D341Med (cell line): ENCODE measurements at regions not wholly inside any gene's neighbourhood (a gene's known extent, or its start where the extent isn't known, plus 50 kb on each side); places are given as distances from the start of the nearest gene placed in this dataset.
"Not testable (repeated sequence)": the region's sequence is repeated elsewhere in the genome, so short reads cannot be mapped to it uniquely, and the experiment has no call there.

ENCODE experiments used
- DNase-seq: peaks from one replicate; pipeline ENCODE4 v3.0.0; 2012; ENCODE audit warnings: low spot score

GRCh38 chr2:2739231-2739795 is 408.2 kb upstream of the MYT1L start:
- DNase-seq: no peak

- no peak for DNase-seq
Observed at GRCh38 chr2:2738684-2739083, 407.6 kb upstream of the MYT1L start.

GRCh38 chr2:2738276-2738675 is 407.2 kb upstream of the MYT1L start:
- DNase-seq: no peak

- no peak for DNase-seq
Observed at GRCh38 chr2:2735041-2735440, 404.0 kb upstream of the MYT1L start.

DNA sequence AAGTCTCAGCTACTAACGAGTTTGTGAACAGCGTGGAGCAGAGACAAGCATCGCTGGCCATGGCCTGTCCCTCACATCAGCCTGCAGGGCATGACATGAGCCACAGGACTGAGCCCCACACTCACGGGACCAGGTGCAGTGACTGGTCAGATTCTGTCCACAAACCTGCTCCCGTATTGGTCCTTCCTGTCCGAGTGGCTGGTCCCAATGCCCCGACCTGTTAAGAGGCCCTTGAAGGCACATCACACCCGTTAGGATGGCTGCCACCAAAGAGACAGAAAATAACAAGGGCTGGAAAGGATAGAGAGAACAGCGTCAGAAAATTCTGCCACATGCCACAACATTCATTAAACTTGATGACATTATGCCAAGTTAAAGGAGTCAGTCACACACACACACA is 403.2 kb upstream of the MYT1L start:
- DNase-seq: no peak

GRCh38 chr2:2733818-2734217 is 402.7 kb upstream of the MYT1L start:
- no peak for DNase-seq

DNA sequence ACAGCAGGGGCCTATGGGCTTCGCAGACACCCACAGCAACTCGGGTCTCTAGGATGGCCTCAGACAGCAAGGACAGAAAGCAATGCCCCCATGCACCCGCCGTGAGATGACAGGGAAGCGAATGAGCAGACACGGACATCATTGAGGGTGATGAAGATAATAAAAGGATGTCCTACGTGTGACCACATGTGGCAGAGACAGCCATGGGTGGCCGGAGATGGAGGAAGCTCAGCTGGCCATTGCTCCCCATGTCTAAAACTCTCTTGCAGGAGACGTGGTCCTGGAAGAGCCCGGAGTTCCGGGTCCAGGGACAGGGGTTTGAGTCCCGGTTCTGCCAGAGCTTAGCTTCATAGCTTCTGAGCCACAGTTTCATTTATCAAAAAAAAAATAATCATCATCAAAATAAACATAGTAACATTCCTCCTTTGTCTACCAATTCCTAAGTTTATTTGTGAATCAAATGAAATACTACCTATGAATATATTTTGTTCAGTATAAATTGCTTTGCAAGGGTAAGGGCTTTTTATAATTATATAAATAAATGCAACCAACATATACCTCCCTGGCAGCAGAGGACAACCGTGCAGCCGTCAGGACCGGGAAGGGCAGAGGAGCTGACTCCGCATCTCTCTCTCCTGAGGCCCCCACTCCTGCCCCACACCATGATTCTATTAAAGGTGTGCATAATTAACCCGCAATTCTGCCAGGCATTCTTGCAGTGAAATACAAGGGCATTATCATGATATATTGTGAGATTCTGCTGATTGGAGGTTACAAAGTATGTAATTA is 401.4 kb upstream of the MYT1L start:
- DNase-seq: no peak

GRCh38 chr2:2731816-2732284 is 400.8 kb upstream of the MYT1L start:
- DNase-seq: no peak

DNA sequence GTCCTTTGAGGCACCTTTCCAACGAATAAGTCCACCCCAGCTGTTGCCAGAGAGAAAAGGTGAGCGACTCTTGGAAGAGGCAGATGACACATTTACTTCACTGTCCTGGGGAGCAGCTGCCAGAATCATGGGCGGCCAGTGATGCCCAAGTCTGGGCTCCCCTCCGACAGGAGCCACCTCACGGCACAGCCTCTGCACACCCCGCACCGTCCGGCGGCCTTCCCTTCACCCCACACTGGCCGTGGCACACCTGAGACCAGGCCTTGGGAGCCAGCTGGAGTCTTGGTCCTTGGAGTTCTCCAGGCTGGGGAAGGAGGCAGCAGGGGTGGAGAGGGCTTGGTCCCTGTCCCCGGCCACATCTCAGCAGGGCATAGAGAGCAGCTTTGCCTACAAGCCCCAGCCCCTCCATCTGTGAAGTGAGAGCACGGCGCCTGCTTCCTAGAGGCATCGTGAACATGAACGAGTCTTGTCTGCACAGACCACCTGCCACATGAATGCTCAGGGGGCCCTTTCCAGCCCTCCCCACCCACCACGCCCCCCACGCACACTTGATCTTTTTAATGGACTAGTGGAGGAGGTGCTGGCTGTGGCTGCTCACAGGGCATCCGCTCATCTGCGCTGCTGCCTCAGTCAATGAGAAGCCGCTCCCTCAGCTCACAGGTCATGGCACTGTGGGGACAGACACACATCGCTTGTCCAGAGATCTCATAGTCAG is 400.2 kb upstream of the MYT1L start:
- no peak for DNase-seq

DNA sequence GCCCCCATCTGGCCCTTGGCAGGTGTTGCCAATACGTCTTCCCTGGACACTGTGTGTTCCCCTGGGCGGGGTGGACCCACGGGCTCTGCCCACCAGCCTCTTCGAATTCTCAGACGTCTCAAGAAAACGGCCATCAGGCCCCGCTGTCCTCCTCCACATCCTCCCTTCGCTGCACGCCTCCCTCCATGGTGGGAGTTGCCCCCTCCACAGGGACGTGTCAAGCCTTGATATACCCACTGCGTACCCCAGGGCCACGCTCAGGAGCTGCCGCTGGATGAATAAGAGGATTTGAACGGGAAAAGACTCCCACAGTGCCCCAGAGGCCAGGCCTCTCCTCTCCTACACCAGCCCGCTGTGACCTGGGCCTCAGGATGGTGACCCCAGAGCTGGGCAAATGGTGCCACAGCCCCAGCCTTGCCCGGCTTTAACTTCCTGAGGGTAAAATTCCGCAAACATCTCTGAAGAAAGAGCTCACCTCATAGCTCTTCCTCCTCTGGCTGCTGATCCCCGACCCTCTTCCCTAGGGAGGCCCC is 399.3 kb upstream of the MYT1L start:
- DNase-seq: no peak

- no peak for DNase-seq
Observed at GRCh38 chr2:2729246-2729645, 398.2 kb upstream of the MYT1L start.

GRCh38 chr2:2728635-2729034 is 397.6 kb upstream of the MYT1L start:
- no peak for DNase-seq

DNA sequence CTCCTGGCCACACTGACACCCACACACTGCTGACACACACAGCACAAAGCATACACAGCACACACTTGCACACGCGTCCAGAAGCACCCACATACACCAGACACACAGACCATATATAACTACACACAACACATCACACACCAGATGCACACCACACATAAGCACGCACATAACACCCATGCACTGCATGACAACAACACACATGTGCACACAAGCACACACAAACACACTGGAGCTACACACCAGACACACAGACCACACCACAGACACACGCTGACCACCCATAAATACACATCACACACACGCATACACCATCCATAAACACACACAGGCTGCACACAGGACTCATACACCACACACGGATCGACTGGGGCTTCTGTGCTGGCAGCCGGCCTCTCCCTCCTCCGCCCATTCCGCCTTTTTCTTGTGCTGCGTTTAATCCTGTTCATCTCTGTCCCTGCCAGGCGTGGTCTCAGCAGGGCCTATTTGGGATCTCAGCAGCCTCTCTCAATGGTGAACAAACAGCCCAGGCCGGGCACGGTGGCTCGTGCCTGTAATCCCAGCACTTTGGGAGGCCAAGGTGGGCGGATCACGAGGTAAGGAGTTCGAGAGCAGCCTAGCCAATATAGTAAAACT is 396.9 kb upstream of the MYT1L start:
- DNase-seq: no peak

GRCh38 chr2:2726163-2726562 is 395.1 kb upstream of the MYT1L start:
- DNase-seq: no peak

GRCh38 chr2:2723064-2723463 is 392.0 kb upstream of the MYT1L start:
- no peak for DNase-seq

GRCh38 chr2:2721296-2721835 is 390.3 kb upstream of the MYT1L start:
- no peak for DNase-seq

DNA sequence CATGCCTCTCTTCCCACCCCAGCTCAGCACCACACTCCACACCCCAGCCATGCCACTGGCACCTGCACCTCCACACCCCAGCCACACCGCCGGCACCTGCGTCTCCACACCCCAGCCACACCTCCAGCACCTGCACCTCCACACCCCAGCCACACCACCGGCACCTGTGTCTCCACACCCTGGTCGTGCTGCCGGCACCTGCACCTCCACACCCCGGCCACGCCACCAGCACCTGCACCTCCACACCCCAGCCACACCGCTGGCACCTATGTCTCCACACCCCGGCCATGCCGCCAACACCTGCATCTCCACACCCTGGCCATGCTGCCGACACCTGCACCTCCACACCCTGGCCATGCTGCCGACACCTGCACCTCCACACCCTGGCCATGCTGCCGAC is 389.7 kb upstream of the MYT1L start:
- not testable (repeated sequence) for DNase-seq

DNA sequence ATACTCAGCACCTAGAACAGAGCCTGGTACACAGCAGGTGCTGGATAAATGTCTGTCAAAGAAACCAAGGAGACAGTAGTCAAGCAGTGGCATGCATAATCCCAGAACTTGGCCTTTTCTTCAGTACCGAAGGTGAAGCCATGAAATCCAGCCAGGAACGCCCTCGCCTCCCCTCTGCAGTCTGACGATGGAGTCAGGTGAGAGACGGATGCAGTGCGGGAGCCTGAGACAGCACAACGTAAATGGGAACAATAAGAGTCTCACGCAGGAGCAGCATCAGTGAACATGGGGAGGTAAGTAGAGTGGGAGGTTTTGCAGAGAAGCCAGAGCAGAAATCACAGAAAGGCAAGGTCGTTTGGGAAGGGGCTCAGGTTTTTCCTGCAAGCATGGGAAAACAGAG is 389.3 kb upstream of the MYT1L start:
- DNase-seq: no peak

- no peak for DNase-seq
Observed at GRCh38 chr2:2719781-2720180, 388.7 kb upstream of the MYT1L start.

DNA sequence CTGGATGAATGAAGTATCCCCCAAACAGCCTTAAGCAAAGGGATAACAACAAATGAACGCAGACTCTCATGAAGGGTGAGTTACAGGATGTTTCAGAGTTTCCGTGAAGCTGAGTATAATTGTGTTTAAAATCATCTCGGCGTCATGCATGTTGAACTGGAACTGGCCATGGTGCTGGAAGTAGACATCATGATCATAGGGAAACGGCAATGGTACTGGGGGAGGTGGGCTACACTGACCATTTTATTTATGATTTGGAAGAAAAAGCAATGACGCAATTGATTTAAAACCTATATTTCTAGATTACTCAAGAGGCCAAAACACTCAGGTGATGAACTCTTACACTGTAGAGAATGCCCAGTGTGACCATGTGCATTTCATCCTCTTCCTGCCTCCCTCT is 387.9 kb upstream of the MYT1L start:
- no peak for DNase-seq

DNA sequence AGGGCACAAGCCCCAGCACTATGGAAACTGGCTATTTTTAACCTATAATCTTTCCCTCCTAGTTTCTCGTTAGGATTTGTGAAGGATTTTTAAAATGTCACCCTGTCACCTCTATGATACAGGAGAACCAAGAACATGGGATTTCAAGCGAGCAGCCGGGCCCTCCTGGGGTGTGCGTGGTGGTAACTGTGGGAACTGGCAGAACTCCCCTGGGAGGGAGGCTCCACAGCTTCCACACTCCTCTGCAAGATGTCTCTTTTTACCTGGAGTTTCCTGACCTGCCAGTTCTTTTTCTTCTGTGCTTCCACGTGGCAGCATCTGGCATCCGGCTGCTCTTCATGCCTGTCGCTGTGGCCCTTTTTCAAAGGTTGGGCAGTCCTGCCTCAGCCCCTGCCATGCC is 386.3 kb upstream of the MYT1L start:
- no peak for DNase-seq

- DNase-seq: no peak
Observed at GRCh38 chr2:2716771-2717170, 385.7 kb upstream of the MYT1L start.
